GM13977 (cell line): ENCODE measurements at regions not wholly inside any gene's neighbourhood (a gene's known extent, or its start where the extent isn't known, plus 50 kb on each side); places are given as distances from the start of the nearest gene placed in this dataset.
"Not testable (repeated sequence)": the region's sequence is repeated elsewhere in the genome, so short reads cannot be mapped to it uniquely, and the experiment has no call there.

Experiments
- DNase-seq: peaks from one replicate; pipeline ENCODE4 v3.0.0; 2012; ENCODE audit warnings: low spot score
- in situ Hi-C: fragments of 300-500 bp; cut with MboI; formaldehyde crosslinking; loops from one replicate; pipeline ENCODE4 v1.12.0; 2022; ENCODE audit warnings: low sequenced_read_pairs, low pct_unique_long_range_greater_than_20kb, mixed read lengths, inconsistent platforms; ENCODE audit not compliant: unreplicated experiment
- TF ChIP-seq, protein P1 (sequence below): IDR thresholded peaks from 2 replicates; pipeline ENCODE4 v1.5.1; 2012; ENCODE audit warnings: mild to moderate bottlenecking, control low read depth; ENCODE audit not compliant: insufficient read depth; ENCODE audit errors: extremely low read depth, missing control alignments

DNA sequence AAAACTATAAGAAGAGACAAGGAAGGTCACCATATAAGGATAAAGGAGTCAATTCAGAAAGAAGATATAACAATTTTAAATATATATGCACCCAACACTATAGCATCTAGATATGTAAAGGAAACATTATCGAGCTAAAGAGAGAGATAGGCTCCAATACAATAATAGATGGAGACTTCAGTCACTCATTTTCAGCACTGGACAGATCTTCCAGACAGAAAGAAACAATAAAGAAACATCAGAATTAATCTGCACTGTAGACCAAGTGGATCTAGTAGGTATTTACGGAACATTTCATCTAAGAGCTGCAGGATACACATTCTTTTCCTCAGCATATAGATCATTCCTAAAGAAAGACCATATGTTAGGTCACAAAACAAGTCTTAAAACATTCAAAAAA is 463.5 kb downstream of the KCTD16 start:
- in situ Hi-C loops, result no loop called here
- DNase-seq, result no peak
- TF ChIP-seq, protein P1, sequence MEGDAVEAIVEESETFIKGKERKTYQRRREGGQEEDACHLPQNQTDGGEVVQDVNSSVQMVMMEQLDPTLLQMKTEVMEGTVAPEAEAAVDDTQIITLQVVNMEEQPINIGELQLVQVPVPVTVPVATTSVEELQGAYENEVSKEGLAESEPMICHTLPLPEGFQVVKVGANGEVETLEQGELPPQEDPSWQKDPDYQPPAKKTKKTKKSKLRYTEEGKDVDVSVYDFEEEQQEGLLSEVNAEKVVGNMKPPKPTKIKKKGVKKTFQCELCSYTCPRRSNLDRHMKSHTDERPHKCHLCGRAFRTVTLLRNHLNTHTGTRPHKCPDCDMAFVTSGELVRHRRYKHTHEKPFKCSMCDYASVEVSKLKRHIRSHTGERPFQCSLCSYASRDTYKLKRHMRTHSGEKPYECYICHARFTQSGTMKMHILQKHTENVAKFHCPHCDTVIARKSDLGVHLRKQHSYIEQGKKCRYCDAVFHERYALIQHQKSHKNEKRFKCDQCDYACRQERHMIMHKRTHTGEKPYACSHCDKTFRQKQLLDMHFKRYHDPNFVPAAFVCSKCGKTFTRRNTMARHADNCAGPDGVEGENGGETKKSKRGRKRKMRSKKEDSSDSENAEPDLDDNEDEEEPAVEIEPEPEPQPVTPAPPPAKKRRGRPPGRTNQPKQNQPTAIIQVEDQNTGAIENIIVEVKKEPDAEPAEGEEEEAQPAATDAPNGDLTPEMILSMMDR, result no peak

DNA sequence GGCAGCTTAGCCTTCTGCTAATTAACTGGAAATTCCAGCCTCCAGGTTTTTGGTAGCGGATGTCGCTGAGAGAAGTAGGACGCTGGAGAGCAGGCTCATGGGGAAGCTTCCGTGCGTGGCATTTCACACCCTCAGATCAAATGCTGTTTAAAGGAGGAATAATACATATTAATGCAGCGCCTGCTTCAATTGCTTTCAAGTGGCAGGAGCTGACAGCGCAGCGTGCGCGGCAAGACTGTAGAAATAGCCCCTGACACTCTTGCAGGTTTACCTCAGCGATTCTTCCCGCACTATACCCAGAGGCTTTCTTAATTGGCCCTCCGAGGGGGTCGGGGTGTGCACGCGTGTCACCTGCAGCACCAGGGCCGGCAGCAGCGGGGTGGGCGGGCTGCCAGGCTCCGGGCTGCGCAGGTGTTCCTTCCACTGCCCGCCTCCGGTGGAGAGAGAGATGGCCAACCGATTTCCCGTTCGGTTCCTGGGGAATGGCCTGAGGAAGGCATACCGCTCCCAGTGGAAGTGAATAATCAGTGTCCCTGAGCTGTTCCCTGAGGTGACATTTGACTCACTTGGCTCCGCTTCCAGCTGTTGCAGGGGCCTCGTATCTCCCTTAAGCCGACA is 427.9 kb downstream of the KCTD16 start:
- TF ChIP-seq, protein P1, result no peak
- in situ Hi-C loops, result no loop called here

DNA sequence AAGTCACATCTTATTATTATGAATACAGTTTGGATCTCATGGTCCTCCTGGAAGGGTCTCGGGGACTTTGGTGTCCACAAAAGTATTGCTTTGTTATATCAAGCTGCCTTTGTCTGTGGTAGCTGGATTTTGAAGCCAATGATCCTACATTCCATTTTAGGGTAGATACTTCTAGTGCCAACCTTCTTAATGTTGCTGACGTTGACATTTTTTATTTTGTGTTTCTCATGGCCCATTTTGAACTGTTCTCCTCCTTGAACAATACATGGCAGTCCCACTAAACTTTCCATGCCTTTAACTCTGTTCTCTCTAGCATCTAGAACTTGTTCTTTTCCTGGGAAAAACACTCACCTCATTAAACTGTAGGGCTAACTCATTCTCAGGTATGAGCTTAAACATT is 425.8 kb downstream of the KCTD16 start:
- in situ Hi-C loops, result no loop called here
- TF ChIP-seq, protein P1, result no peak
- DNase-seq, result no peak

More for the DNA sequence above, 427.9 kb downstream of the KCTD16 start:
- no peak for DNase-seq

DNA sequence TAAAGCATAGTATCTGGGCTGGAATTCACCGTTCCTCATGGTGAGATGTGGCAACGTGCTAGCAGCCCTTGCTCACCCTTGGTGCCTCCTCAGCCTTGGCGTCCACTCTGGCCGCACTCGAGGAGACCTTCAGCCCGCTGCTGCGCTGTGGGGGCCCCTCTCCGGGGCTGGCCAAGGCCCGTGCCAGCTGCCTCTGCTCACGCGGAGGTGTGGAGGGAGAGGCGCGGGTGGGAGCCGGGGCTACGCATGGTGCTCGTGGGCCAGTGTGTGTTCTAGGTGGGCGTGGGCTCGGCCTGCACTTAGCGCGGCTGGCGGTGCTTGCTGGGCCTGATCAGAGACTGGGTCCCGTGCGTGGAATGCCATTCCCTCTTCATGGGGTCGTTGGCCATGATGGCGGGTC is 424.2 kb downstream of the KCTD16 start:
- in situ Hi-C loops, result no loop called here
- TF ChIP-seq, protein P1, result no peak
- no peak for DNase-seq

DNA sequence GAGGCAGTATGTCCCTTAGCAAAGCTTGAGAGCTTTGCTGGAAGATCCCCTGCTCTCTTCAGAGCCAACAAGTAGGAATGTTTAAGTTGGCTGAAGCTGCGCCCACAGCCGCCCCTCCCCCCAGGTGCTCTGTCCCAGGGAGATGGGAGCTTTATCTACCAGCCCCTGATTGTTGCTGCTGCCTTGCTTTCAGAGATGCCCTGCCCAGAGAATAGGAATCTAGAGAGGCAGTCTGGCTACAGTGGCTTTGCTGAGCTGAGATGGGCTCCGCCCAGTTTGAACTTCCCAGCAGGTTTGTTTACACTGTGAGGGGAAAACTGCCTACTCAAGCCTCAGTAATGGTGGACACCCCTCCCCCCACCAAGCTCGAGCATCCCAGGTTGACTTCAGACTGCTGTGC is 423.6 kb downstream of the KCTD16 start:
- DNase-seq, in situ Hi-C loops: not testable (repeated sequence)

DNA sequence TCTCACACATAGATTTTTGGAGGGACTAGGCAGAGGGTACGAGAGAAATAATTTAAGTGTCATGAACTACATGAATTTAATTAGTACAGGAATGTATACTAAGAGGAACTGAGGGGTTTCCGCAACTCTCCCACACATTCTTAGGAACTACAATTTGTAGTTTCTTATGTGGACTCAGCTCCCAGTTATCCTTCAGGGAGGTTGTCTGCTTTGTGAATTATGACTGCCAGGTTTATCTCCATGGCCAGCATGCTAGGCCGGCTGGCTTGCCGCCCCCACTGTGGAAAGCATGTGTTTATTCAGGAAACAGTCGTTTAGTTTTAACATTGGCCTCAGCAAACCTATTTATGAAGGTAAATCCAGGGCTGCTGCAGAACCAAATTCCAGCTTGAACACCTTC is 415.0 kb downstream of the KCTD16 start:
- in situ Hi-C loops, result no loop called here
- no peak for DNase-seq
- TF ChIP-seq, protein P1, result no peak

DNA sequence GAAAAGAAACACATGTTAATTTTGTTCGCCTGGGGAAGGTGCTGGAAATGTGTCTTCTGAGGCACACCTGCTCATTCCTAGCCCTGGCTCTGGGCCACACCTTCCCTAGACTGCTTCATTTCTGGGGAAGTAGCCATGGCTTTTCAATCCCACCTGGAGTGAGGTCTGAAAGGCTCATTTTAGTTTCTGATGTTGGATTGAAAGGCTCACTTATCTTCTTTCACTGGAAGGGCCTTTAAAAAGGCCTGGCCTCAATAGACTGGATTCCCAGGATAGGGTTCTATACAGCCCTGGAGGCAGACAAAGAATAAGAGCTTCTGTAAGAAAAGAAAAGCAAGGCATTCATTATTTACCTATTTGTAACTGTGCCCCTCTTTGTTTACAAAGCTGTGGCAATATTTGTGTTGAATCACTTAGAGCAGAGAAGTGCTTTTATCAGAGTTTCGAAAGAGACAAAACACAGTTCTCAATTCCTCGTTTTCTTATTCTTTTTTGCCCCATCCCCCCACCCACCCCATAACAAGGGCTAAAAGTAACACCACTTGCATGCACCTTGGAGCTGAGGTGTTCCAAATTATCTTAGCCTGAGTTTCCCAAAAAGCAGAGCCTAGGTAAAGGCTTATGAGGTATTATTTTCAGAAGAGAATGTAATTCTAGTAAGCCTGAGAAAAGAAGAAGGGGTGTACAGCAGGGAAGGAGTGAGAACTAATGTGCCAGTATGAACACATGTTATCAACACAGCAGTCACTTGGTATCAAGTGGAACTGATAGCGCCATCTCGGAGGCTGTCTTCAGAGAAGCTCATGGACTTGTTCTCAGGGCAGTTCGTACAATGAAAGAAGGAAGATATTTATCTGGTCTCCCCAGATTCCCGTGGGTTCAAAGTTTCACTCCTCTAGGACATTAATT is 413.1 kb downstream of the KCTD16 start:
- DNase-seq, result no peak
- in situ Hi-C loops, result no loop called here
- TF ChIP-seq, protein P1, result no peak
